ENCODE measurements at regions not wholly inside any gene's neighbourhood (a gene's known extent, or its start where the extent isn't known, plus 50 kb on each side); places are given as distances from the start of the nearest gene placed in this dataset.

GRCh38 chr3:72012363-72012762 lies 227.4 kb upstream of the PROK2 start:
- H3K27ac ChIP-seq = no peak overlapping the region
- TF ChIP-seq CTCF (IDR thresholded peaks at IDR 0.05) (no peak), ZFX (IDR thresholded peaks at IDR 0.05; ENCODE audit: borderline replicate concordance) (no peak)

- TF ChIP-seq CTCF (IDR thresholded peaks at IDR 0.05) = no peak
- H3K27ac ChIP-seq = no peak overlapping the region
These were observed 226.5 kb upstream of the PROK2 start for GRCh38 chr3:72011485-72011884.

GRCh38 chr3:72009851-72010443 lies 225.0 kb upstream of the PROK2 start:
- H3K27ac ChIP-seq = no peak overlapping the region
- TF ChIP-seq ZFX (IDR thresholded peaks at IDR 0.05; ENCODE audit: borderline replicate concordance) = no peak

GRCh38 chr3:72008226-72008996 lies 223.5 kb upstream of the PROK2 start:
- TF ChIP-seq CTCF (IDR thresholded peaks at IDR 0.05) (no peak), ZFX (IDR thresholded peaks at IDR 0.05; ENCODE audit: borderline replicate concordance) (no peak)
- no peak overlapping the region for H3K27ac ChIP-seq

GRCh38 chr3:72006631-72007556 lies 221.9 kb upstream of the PROK2 start:
- TF ChIP-seq CTCF (IDR thresholded peaks at IDR 0.05) = no peak
- TF ChIP-seq ZFX (IDR thresholded peaks at IDR 0.05; ENCODE audit: borderline replicate concordance) = no peak
- no peak overlapping the region for H3K27ac ChIP-seq

- TF ChIP-seq ZFX (IDR thresholded peaks at IDR 0.05; ENCODE audit: borderline replicate concordance) (no peak), CTCF (IDR thresholded peaks at IDR 0.05) (no peak)
- no peak overlapping the region for H3K27ac ChIP-seq
These were observed 219.9 kb upstream of the PROK2 start for GRCh38 chr3:72004749-72005292.

- TF ChIP-seq CTCF (IDR thresholded peaks at IDR 0.05) (no peak), ZFX (IDR thresholded peaks at IDR 0.05; ENCODE audit: borderline replicate concordance) (no peak)
- H3K27ac ChIP-seq = no peak overlapping the region
These were observed 219.0 kb upstream of the PROK2 start for GRCh38 chr3:72003936-72004335.
